Cardiac muscle cell (in vitro differentiated cells and primary cell): ENCODE measurements at regions not wholly inside any gene's neighbourhood (a gene's known extent, or its start where the extent isn't known, plus 50 kb on each side); places are given as distances from the start of the nearest gene placed in this dataset.

ENCODE experiments used
- DNase-seq, 2 donors: peaks; one replicate each; pipeline versions ENCODE4 v3.0.0 to v3.0.0-alpha.2; 2010 to 2017; ENCODE audit warnings: low read depth in 1 of 2, low spot score in 1 of 2
- H3K27ac ChIP-seq: fragments of 200-600 bp; sonication (generic); 2 replicates; pipeline ENCODE4 v1.5.1; 2016
- H3K27me3 ChIP-seq: fragments of 200-600 bp; sonication (generic); 2 replicates; pipeline ENCODE4 v1.6.0; 2016; ENCODE audit warnings: control low read depth
- H3K36me3 ChIP-seq: fragments of 200-600 bp; sonication (generic); 2 replicates; pipeline ENCODE4 v1.5.1; 2016; ENCODE audit warnings: control low read depth
- H3K4me1 ChIP-seq: fragments of 200-600 bp; sonication (generic); 2 replicates; pipeline ENCODE4 v1.8.1; 2017; ENCODE audit warnings: low read depth, mild to moderate bottlenecking, mixed run types
- H3K4me3 ChIP-seq: fragments of 200-600 bp; sonication (generic); 2 replicates; pipeline ENCODE4 v1.5.1; 2016; ENCODE audit warnings: mild to moderate bottlenecking
- H3K9me3 ChIP-seq: fragments of 200-600 bp; sonication (generic); 2 replicates; pipeline ENCODE4 v1.5.1; 2017; ENCODE audit warnings: low read depth, mild to moderate bottlenecking, control low read depth
- CTCF ChIP-seq: IDR thresholded peaks from 2 replicates; pipeline ENCODE4 v1.5.1; 2012; ENCODE audit warnings: low read depth, mild to moderate bottlenecking, low read length

- no peak overlapping the region for H3K27ac ChIP-seq
Observed at GRCh38 chr21:38039841-38040240, 123.6 kb upstream of the KCNJ6 start.

GRCh38 chr21:38041493-38041892, 125.2 kb upstream of the KCNJ6 start:
- H3K4me1 ChIP-seq: no peaks in the 10 kb centered on the region
- no peak for TF ChIP-seq CTCF
- peaks cover 7% of the 10 kb centered on the region for H3K27me3 ChIP-seq
- no peak overlapping the region for H3K27ac ChIP-seq
- DNase-seq: no peak
- H3K36me3 ChIP-seq: no peaks in the 10 kb centered on the region
- no peaks in the 10 kb centered on the region for H3K9me3 ChIP-seq
- H3K4me3 ChIP-seq: no peak overlapping the region

More at GRCh38 chr21:38039841-38040240, 123.6 kb upstream of the KCNJ6 start:
- H3K9me3 ChIP-seq: no peaks in the 10 kb centered on the region
- H3K4me3 ChIP-seq: no peak overlapping the region
- no peak for TF ChIP-seq CTCF
- peaks cover 7% of the 10 kb centered on the region for H3K27me3 ChIP-seq
- H3K4me1 ChIP-seq: no peaks in the 10 kb centered on the region
- DNase-seq: no peak
- no peaks in the 10 kb centered on the region for H3K36me3 ChIP-seq

- peaks cover 7% of the 10 kb centered on the region for H3K27me3 ChIP-seq
- no peak overlapping the region for H3K27ac ChIP-seq
- H3K4me1 ChIP-seq: no peaks in the 10 kb centered on the region
- no peaks in the 10 kb centered on the region for H3K9me3 ChIP-seq
- no peaks in the 10 kb centered on the region for H3K36me3 ChIP-seq
- no peak overlapping the region for H3K4me3 ChIP-seq
- no peak for DNase-seq
- no peak for TF ChIP-seq CTCF
Observed at GRCh38 chr21:38042246-38042645, 126.0 kb upstream of the KCNJ6 start.

- Histone ChIP-seq H3K9me3 (no peaks in the 10 kb centered on the region), H3K27ac (no peak overlapping the region), H3K4me1 (no peaks in the 10 kb centered on the region), H3K4me3 (no peak overlapping the region), H3K27me3 (peaks cover 5% of the 10 kb centered on the region), H3K36me3 (no peaks in the 10 kb centered on the region)
- DNase-seq: no peak
- no peak for TF ChIP-seq CTCF
Observed at GRCh38 chr21:38048167-38048566, 131.9 kb upstream of the KCNJ6 start.

GRCh38 chr21:38054334-38054733, 138.1 kb upstream of the KCNJ6 start:
- Histone ChIP-seq H3K36me3 (no peaks in the 10 kb centered on the region), H3K4me3 (no peak overlapping the region)
- no peak for TF ChIP-seq CTCF

GRCh38 chr21:38056481-38056880, 140.2 kb upstream of the KCNJ6 start:
- Histone ChIP-seq H3K27ac (no peak overlapping the region), H3K4me3 (no peak overlapping the region), H3K4me1 (no peaks in the 10 kb centered on the region), H3K9me3 (no peaks in the 10 kb centered on the region), H3K36me3 (no peaks in the 10 kb centered on the region), H3K27me3 (no peaks in the 10 kb centered on the region)
- no peak for TF ChIP-seq CTCF
- DNase-seq: no peak

More at GRCh38 chr21:38054334-38054733, 138.1 kb upstream of the KCNJ6 start:
- H3K4me1 ChIP-seq: no peaks in the 10 kb centered on the region
- no peaks in the 10 kb centered on the region for H3K27me3 ChIP-seq
- H3K9me3 ChIP-seq: no peaks in the 10 kb centered on the region
- H3K27ac ChIP-seq: no peak overlapping the region
- DNase-seq: no peak
